VCaP (cell line): ENCODE measurements at regions not wholly inside any gene's neighbourhood (a gene's known extent, or its start where the extent isn't known, plus 50 kb on each side); places are given as distances from the start of the nearest gene placed in this dataset.

Experiments
- H3K27ac ChIP-seq: fragments of 450-650 bp; 2 replicates; pipeline ENCODE4 v1.5.1; 2017
- TF ChIP-seq, protein P1 (sequence below): fragments of 450-650 bp; conservative IDR thresholded peaks from 2 replicates; pipeline ENCODE4 v1.5.1; 2017; ENCODE audit warnings: mild to moderate bottlenecking, moderate library complexity

DNA sequence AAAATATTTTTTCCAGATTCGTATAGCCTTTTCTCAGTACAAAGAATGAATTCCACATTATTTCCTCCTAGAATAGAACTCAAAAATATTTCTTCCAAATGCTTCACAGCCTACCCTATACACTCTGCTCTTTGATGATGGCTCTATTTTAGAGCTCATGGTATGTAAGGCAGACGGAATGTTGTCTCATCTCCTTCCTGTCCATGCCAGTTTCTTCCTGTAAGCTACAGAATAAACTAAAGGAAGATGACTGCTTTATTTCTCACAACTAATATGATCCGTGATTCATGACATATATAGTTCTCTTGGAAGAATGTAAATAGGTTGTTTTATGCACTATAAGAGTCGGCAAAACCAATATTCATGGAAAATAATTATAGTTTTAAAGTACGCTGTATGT lies 723.1 kb downstream of the CDH11 start:
- no peak overlapping the region for H3K27ac ChIP-seq
- TF ChIP-seq, protein P1, sequence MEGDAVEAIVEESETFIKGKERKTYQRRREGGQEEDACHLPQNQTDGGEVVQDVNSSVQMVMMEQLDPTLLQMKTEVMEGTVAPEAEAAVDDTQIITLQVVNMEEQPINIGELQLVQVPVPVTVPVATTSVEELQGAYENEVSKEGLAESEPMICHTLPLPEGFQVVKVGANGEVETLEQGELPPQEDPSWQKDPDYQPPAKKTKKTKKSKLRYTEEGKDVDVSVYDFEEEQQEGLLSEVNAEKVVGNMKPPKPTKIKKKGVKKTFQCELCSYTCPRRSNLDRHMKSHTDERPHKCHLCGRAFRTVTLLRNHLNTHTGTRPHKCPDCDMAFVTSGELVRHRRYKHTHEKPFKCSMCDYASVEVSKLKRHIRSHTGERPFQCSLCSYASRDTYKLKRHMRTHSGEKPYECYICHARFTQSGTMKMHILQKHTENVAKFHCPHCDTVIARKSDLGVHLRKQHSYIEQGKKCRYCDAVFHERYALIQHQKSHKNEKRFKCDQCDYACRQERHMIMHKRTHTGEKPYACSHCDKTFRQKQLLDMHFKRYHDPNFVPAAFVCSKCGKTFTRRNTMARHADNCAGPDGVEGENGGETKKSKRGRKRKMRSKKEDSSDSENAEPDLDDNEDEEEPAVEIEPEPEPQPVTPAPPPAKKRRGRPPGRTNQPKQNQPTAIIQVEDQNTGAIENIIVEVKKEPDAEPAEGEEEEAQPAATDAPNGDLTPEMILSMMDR, result no peak

DNA sequence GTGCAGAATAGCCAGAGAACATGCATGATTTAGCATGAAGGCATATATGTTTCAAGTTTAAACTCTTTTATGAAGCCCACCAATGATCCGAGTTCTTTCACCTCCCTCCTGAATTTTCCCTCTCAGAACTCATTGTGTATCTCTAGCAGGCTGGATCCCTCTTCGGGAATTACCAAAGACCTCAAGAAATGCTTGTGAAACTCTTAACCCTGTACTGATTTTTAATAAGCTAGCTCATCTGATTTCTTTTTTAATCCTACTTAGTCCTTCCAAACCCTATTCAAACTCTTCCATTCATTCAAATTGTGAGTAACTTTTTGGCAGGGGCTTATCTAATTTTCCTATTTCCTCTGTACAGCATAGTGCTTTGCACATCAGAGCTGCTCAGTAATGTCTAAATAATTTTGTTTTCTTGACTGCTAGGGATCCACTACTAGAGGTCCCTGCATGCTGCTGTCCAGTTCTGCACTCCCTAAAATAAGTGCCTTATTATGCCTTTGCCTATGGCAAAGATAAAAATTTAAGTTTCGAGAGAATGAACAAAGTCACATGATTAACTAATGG lies 723.8 kb downstream of the CDH11 start:
- H3K27ac ChIP-seq, result no peak overlapping the region
- TF ChIP-seq, protein P1, result no peak

DNA sequence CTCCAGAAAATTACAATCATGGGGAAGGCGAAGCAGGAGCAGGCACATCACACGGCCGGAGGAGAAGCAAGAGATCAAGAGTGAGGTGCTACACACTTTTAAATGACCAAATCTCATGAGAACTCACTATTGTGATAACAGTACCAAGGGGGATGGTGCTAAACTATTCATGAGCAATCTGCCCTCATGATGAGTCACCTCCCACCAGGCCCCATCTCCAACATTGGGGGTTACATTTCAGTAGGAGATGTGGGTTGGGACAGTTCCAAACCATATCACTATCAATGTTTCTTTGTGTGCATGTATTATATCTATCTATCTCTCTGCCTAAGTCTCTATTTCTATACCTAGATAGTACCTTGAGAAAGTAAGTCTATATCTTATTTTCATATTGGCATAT lies 724.8 kb downstream of the CDH11 start:
- TF ChIP-seq, protein P1, result no peak
- no peak overlapping the region for H3K27ac ChIP-seq

DNA sequence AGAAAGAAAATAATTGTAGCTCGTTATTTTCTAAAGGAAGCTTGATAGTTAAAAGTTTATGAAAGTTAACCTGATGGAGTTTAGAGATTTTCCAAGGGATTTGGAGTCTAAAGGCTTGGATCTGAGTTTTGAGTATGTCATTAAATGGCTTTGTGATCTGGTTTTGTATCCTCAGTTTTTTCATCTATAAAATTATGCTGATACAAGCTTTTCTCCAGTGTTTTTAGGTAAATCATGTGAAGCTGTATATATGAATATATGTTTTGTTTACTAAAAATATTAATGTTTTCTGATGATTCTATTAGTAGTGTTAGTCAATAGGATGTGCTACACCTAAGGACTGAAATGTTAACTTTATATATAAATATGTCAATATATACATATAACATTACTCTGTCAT lies 727.8 kb downstream of the CDH11 start:
- H3K27ac ChIP-seq, result no peak overlapping the region
- TF ChIP-seq, protein P1, result no peak

DNA sequence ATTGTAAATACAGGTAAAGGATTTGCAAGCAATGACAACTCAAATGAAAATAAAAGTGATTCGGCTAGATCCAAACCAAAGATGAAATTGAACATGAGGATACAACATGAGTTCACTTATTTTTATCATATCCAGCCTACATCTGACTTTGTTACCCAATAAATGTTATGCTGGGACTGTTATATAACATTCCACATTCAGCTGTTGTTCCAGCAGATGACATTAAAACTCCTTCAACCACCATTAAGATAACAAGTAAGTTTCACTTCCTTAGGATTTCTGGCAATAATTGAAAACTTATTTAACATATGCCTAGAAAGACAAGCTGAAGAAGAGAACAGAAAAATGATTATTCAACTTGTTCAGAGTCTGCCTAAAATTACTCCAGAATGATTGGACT lies 729.4 kb downstream of the CDH11 start:
- no peak overlapping the region for H3K27ac ChIP-seq
- TF ChIP-seq, protein P1, result no peak

DNA sequence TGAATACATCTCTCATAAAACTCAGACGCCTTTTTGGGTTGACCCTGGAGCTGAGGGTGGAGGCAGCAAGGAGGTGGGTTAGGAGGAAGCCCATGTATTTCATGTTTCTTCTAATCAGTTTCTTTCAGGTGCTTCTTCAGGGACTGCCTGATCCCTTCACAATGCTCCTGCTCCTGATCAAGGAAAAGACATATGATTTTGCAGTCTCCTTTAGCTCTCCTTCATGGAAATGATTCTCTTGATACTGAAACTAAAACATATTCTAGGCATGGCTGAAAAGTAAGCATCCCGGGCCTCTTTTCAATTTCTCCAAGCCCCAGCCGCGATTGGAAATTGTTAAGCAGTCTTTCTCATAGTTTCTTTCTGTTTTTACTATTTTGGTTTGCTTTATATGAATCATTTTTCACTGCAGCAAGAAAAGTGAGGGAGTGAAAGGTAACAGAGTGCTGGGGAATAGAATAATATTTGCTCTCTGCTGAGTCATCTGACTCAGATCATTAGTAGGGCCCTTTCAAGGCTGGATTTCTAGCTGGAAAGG lies 730.7 kb downstream of the CDH11 start:
- no peak overlapping the region for H3K27ac ChIP-seq

DNA sequence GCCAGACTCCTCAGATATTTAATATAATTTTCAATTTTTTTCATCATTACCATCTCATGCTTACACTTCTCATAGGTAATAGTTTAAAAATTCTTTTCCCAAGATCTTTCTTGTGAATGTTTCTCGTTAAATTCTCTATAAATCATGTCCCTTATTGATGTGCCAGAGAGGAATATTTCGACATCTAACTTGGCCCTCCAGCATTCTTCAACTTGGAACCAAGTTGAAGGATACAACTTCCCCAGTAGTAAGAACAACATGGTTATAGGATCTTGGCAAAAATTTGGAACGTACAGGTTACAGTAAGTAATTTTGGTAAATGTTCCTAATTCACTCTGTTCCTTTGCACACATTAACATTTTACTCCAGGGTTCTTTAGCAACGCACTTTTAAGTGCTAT lies 731.8 kb downstream of the CDH11 start:
- no peak overlapping the region for H3K27ac ChIP-seq
- TF ChIP-seq, protein P1, result no peak

More for the DNA sequence above, 730.7 kb downstream of the CDH11 start:
- TF ChIP-seq, protein P1, result no peak
